Neural progenitor cell (in vitro differentiated cells): ENCODE measurements at regions not wholly inside any gene's neighbourhood (a gene's known extent, or its start where the extent isn't known, plus 50 kb on each side); places are given as distances from the start of the nearest gene placed in this dataset.
A peak's percentile ranks its signal among the peaks of the same experiment; 100 is the strongest.

Experiments used
- DNase-seq: peaks from one replicate; pipeline ENCODE4 v3.0.0-alpha.2; 2016; ENCODE audit warnings: low spot score
- H2AFZ ChIP-seq: fragments of 200-600 bp; sonication (generic); replicated peaks from 2 replicates; pipeline ENCODE4 v1.6.1; 2016; ENCODE audit warnings: antibody characterized with exemption
- H3F3A ChIP-seq: fragments of 200-600 bp; sonication (generic); 2 replicates; pipeline ENCODE4 v1.6.1; 2016; ENCODE audit warnings: antibody characterized with exemption, low read depth
- H3K27ac ChIP-seq: fragments of 200-600 bp; sonication (generic); 2 replicates; pipeline ENCODE4 v1.5.1; 2016; ENCODE audit warnings: mild to moderate bottlenecking
- H3K27me3 ChIP-seq: fragments of 200-600 bp; sonication (generic); 2 replicates; pipeline ENCODE4 v1.6.1; 2016; ENCODE audit warnings: mild to moderate bottlenecking, moderate library complexity
- H3K36me3 ChIP-seq: fragments of 200-600 bp; sonication (generic); 2 replicates; pipeline ENCODE4 v1.5.1; 2016
- H3K4me1 ChIP-seq: fragments of 200-600 bp; sonication (generic); 2 replicates; pipeline ENCODE4 v1.6.1; 2016; ENCODE audit warnings: mixed run types
- H3K4me2 ChIP-seq: fragments of 200-600 bp; sonication (generic); 2 replicates; pipeline ENCODE4 v1.6.1; 2016
- H3K4me3 ChIP-seq: fragments of 200-600 bp; sonication (generic); 2 replicates; pipeline ENCODE4 v1.5.1; 2016
- H3K79me2 ChIP-seq: fragments of 200-600 bp; sonication (generic); 2 replicates; pipeline ENCODE4 v1.6.1; 2016; ENCODE audit warnings: low read depth
- H3K9ac ChIP-seq: fragments of 200-600 bp; sonication (generic); 2 replicates; pipeline ENCODE4 v1.6.1; 2016
- H3K9me3 ChIP-seq: fragments of 200-600 bp; sonication (generic); 2 replicates; pipeline ENCODE4 v1.5.1; 2016; ENCODE audit warnings: low read depth
- H4K20me1 ChIP-seq: fragments of 200-600 bp; sonication (generic); 2 replicates; pipeline ENCODE4 v1.6.1; 2016; ENCODE audit warnings: low read depth
- H3K27ac Mint-ChIP-seq: 3 replicates; pipeline ENCODE4 v1.8.0; 2021; ENCODE audit warnings: mixed read lengths
- H3K27me3 Mint-ChIP-seq: 2 replicates; pipeline ENCODE4 v1.8.0; 2022; ENCODE audit warnings: low read depth, mild to moderate bottlenecking, inconsistent platforms, moderate library complexity, mixed read lengths; ENCODE audit not compliant: insufficient read depth
- H3K36me3 Mint-ChIP-seq: 3 replicates; pipeline ENCODE4 v1.8.0; 2021; ENCODE audit warnings: mixed read lengths
- H3K4me1 Mint-ChIP-seq: 3 replicates; pipeline ENCODE4 v1.8.0; 2021; ENCODE audit warnings: mixed read lengths
- H3K4me3 Mint-ChIP-seq: 3 replicates; pipeline ENCODE4 v1.8.0; 2021; ENCODE audit warnings: mild to moderate bottlenecking, moderate library complexity, mixed read lengths
- H3K9me3 Mint-ChIP-seq: 3 replicates; pipeline ENCODE4 v1.8.0; 2020; ENCODE audit warnings: mixed read lengths
- CTCF ChIP-seq: fragments of 200-600 bp; sonication (generic); IDR thresholded peaks from 2 replicates; pipeline ENCODE4 v1.5.1; 2017; ENCODE audit warnings: antibody characterized with exemption, mild to moderate bottlenecking
- EZH2 ChIP-seq: fragments of 200-600 bp; sonication (generic); IDR thresholded peaks from 2 replicates; pipeline ENCODE4 v1.6.1; 2017; ENCODE audit warnings: antibody characterized with exemption, mild to moderate bottlenecking, moderate library complexity
- EZH2phosphoT487 ChIP-seq: fragments of 200-600 bp; sonication (generic); IDR thresholded peaks from 2 replicates; pipeline ENCODE4 v1.6.1; 2017; ENCODE audit warnings: antibody characterized with exemption

- Histone ChIP-seq H3K36me3 (no peaks in the 10 kb centered on the region), H2AFZ (no peak overlapping the region), H3K4me2 (no peak overlapping the region), H3K79me2 (no peaks in the 10 kb centered on the region), H3K4me1 (peaks cover 12% of the 10 kb centered on the region), H3K27ac (no peak overlapping the region), H3K4me3 (no peak overlapping the region), H3K9me3 (no peaks in the 10 kb centered on the region), H3K9ac (no peak overlapping the region), H4K20me1 (no peaks in the 10 kb centered on the region), H3F3A (peaks cover 6% of the 10 kb centered on the region), H3K27me3 (no peaks in the 10 kb centered on the region)
- TF ChIP-seq EZH2phosphoT487 (no peak), EZH2 (no peak), CTCF (no peak)
- Mint-ChIP-seq H3K4me3 (no peak overlapping the region), H3K4me1 (peaks cover 18% of the 10 kb centered on the region), H3K27ac (no peak overlapping the region), H3K9me3 (peaks cover 4% of the 10 kb centered on the region), H3K27me3 (no peaks in the 10 kb centered on the region), H3K36me3 (no peaks in the 10 kb centered on the region)
- DNase-seq: no peak
Measured at GRCh38 chr3:187805774-187806173, 60.5 kb upstream of the BCL6 start.

GRCh38 chr3:187807086-187807862, 62.0 kb upstream of the BCL6 start:
- Mint-ChIP-seq H3K27me3 (no peaks in the 10 kb centered on the region), H3K36me3 (no peaks in the 10 kb centered on the region), H3K9me3 (peaks cover 4% of the 10 kb centered on the region), H3K4me3 (no peak overlapping the region), H3K4me1 (peaks cover 18% of the 10 kb centered on the region), H3K27ac (peak overlapping the region; percentile 70)
- Histone ChIP-seq H3F3A (peaks cover 6% of the 10 kb centered on the region), H2AFZ (no peak overlapping the region), H3K27me3 (no peaks in the 10 kb centered on the region), H3K36me3 (no peaks in the 10 kb centered on the region), H3K9me3 (no peaks in the 10 kb centered on the region), H3K4me3 (no peak overlapping the region), H3K9ac (no peak overlapping the region), H3K4me1 (peaks cover 12% of the 10 kb centered on the region), H4K20me1 (no peaks in the 10 kb centered on the region), H3K4me2 (no peak overlapping the region), H3K79me2 (no peaks in the 10 kb centered on the region), H3K27ac (no peak overlapping the region)
- no peak for TF ChIP-seq EZH2phosphoT487
- DNase-seq: no peak

- H3K9ac ChIP-seq: no peak overlapping the region
- peaks cover 20% of the 10 kb centered on the region for H3K4me1 Mint-ChIP-seq
- no peak for TF ChIP-seq EZH2phosphoT487
- no peak for TF ChIP-seq CTCF
- TF ChIP-seq EZH2: no peak
- H2AFZ ChIP-seq: peak overlapping the region; percentile 26
- no peaks in the 10 kb centered on the region for H3K27me3 Mint-ChIP-seq
- peak overlapping the region; percentile 39 for H3K27ac ChIP-seq
- no peaks in the 10 kb centered on the region for H3K9me3 ChIP-seq
- peak overlapping the region; percentile 77 for H3K27ac Mint-ChIP-seq
- no peaks in the 10 kb centered on the region for H4K20me1 ChIP-seq
- peaks cover 14% of the 10 kb centered on the region for H3K4me1 ChIP-seq
- H3K79me2 ChIP-seq: no peaks in the 10 kb centered on the region
- H3K4me3 ChIP-seq: no peak overlapping the region
- no peak for DNase-seq
- peaks cover 4% of the 10 kb centered on the region for H3K9me3 Mint-ChIP-seq
- no peaks in the 10 kb centered on the region for H3K36me3 Mint-ChIP-seq
- peak overlapping the region; percentile 36 for H3K4me2 ChIP-seq
- no peaks in the 10 kb centered on the region for H3K27me3 ChIP-seq
- H3K4me3 Mint-ChIP-seq: no peak overlapping the region
- peaks cover 6% of the 10 kb centered on the region for H3F3A ChIP-seq
- H3K36me3 ChIP-seq: no peaks in the 10 kb centered on the region
Measured at GRCh38 chr3:187808527-187808895, 63.2 kb upstream of the BCL6 start.

- H3K4me1 Mint-ChIP-seq: peaks cover 21% of the 10 kb centered on the region
- Histone ChIP-seq H3K27ac (no peak overlapping the region), H3K27me3 (no peaks in the 10 kb centered on the region), H3K36me3 (no peaks in the 10 kb centered on the region), H3F3A (peaks cover 6% of the 10 kb centered on the region), H3K4me1 (peaks cover 18% of the 10 kb centered on the region), H3K9ac (no peak overlapping the region), H2AFZ (no peak overlapping the region), H4K20me1 (no peaks in the 10 kb centered on the region), H3K79me2 (no peaks in the 10 kb centered on the region), H3K4me2 (no peak overlapping the region), H3K4me3 (no peak overlapping the region), H3K9me3 (no peaks in the 10 kb centered on the region)
- no peak overlapping the region for H3K4me3 Mint-ChIP-seq
- H3K27me3 Mint-ChIP-seq: no peaks in the 10 kb centered on the region
- no peaks in the 10 kb centered on the region for H3K36me3 Mint-ChIP-seq
- H3K27ac Mint-ChIP-seq: no peak overlapping the region
- no peak for TF ChIP-seq EZH2
- no peak for TF ChIP-seq EZH2phosphoT487
- no peak for TF ChIP-seq CTCF
- no peak for DNase-seq
- peaks cover 4% of the 10 kb centered on the region for H3K9me3 Mint-ChIP-seq
Measured at GRCh38 chr3:187809612-187809991, 64.3 kb upstream of the BCL6 start.
